Sigmoid colon (tissue), 6 donors: ENCODE measurements at regions not wholly inside any gene's neighbourhood (a gene's known extent, or its start where the extent isn't known, plus 50 kb on each side); places are given as distances from the start of the nearest gene placed in this dataset.

Experiments used
- DNase-seq: peaks from one replicate; pipeline ENCODE4 v3.0.0-alpha.2; 2019
- H3K27ac ChIP-seq, 4 donors: fragments of 200-600 bp; sonication (generic); one replicate each; pipeline ENCODE4 v1.5.1; 2016 to 2019; ENCODE audit warnings: mild to moderate bottlenecking in 1 of 4
- H3K27me3 ChIP-seq, 3 donors: fragments of 200-600 bp; sonication (generic); one replicate each; pipeline ENCODE4 v1.5.1; 2019; ENCODE audit warnings: mild to moderate bottlenecking in 1 of 3
- H3K36me3 ChIP-seq, 4 donors: fragments of 200-600 bp; sonication (generic); one replicate each; pipeline ENCODE4 v1.5.1; 2016 to 2019
- H3K4me1 ChIP-seq, 4 donors: fragments of 200-600 bp; sonication (generic); one replicate each; pipeline ENCODE4 v1.5.1; 2017 to 2019
- H3K4me3 ChIP-seq, 4 donors: fragments of 200-600 bp; sonication (generic); one replicate each; pipeline ENCODE4 v1.5.1; 2017 to 2019; ENCODE audit warnings: mild to moderate bottlenecking in 2 of 4, moderate library complexity in 1 of 4
- H3K9me3 ChIP-seq, 4 donors: fragments of 200-600 bp in 3 of 4; sonication (generic) in 3 of 4; one replicate each; pipeline versions ENCODE4 v1.5.1 to v1.6.1; 2013 to 2019
- EP300 ChIP-seq, 4 donors: sonication (generic); formaldehyde crosslinking; IDR thresholded peaks; one replicate each; pipeline ENCODE4 v1.6.1; 2017; ENCODE audit warnings: antibody characterized with exemption in 4 of 4
- POLR2A ChIP-seq, 2 donors: fragments of 450-650 bp; IDR thresholded peaks; one replicate each; pipeline ENCODE4 v1.6.1; 2016; ENCODE audit warnings: antibody characterized with exemption in 2 of 2, mild to moderate bottlenecking in 2 of 2, moderate library complexity in 2 of 2
- POLR2AphosphoS5 ChIP-seq, 4 donors: sonication (generic); formaldehyde crosslinking; IDR thresholded peaks; one replicate each; pipeline ENCODE4 v1.6.1; 2017; ENCODE audit warnings: antibody characterized with exemption in 4 of 4
- WGBS, 2 donors: extraction: QIAGEN DNeasy Blood & Tissue Kit; methylation state at CpG; one replicate each; pipeline ENCODE4 v1.1.7; 2013; 5-methylcytosine and 5-hydroxymethylcytosine counted together
- intact Hi-C: fragments of 100-400 bp; cut with DNase I; formaldehyde crosslinking; loops from one replicate; pipeline ENCODE4 v1.15.1; 2023
- TF ChIP-seq, protein P1 (sequence below), 4 experiments: fragments of 450-650 bp in 3 of 4; fragments of 200-600 bp in 1 of 4; IDR thresholded peaks; one replicate each; pipeline ENCODE4 v1.5.1; 2016 to 2019; ENCODE audit warnings: antibody characterized with exemption in 4 of 4, mild to moderate bottlenecking in 3 of 4, moderate library complexity in 2 of 4
- donor health status: healthy with polysubstance abuse.
- donor health status: healthy.

DNA sequence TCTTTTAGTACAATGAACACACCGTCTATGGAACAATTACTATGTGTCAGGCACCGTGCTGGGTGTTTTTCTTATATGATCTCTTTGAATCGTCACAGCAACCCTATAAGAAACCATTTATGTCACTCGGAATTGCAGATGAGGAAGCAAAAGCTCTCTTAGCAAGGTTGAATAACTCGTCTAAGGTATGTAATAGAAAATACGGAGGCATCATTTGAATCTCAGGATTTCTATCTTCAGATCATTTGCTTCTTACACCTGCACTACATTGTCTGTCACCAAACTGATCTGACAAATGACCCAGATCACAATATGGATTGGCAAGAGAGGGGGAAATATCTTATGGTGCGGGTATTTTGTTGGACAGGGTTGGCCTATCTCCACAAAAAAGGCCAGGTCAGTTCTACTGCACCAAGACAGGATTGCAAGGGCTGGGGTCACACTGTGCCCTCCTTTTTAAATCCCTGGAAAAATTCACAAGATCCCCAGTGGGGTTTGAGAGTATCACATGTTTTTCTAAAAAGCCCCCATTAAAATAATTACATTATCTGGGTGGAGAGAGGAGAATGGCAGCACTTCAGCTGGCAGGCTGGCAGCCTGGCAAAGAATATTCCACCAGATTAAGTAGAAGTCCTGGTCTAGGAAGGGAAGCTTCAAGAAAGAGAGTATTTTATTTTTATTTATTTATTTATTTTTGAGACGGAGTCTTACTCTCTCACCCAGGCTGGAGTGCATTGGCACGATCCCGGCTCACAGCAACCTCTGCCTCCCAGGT lies 110.7 kb upstream of the CLMP start:
- intact Hi-C loops = loop anchor here (10.0 kb wide), 1 partner anchor 269 kb away; no protein-coding TSS in a partner anchor
- 91 to 92% methylated on average over 10 of the region's 10 CpGs for WGBS, 2 donors
- H3K4me3 ChIP-seq = no peak overlapping the region
- no peaks in the 10 kb centered on the region for H3K9me3 ChIP-seq
- TF ChIP-seq POLR2AphosphoS5 (IDR thresholded peaks at IDR 0.05) (no peak), EP300 (IDR thresholded peaks at IDR 0.05) (no peak)
- TF ChIP-seq, protein P1, sequence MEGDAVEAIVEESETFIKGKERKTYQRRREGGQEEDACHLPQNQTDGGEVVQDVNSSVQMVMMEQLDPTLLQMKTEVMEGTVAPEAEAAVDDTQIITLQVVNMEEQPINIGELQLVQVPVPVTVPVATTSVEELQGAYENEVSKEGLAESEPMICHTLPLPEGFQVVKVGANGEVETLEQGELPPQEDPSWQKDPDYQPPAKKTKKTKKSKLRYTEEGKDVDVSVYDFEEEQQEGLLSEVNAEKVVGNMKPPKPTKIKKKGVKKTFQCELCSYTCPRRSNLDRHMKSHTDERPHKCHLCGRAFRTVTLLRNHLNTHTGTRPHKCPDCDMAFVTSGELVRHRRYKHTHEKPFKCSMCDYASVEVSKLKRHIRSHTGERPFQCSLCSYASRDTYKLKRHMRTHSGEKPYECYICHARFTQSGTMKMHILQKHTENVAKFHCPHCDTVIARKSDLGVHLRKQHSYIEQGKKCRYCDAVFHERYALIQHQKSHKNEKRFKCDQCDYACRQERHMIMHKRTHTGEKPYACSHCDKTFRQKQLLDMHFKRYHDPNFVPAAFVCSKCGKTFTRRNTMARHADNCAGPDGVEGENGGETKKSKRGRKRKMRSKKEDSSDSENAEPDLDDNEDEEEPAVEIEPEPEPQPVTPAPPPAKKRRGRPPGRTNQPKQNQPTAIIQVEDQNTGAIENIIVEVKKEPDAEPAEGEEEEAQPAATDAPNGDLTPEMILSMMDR (IDR thresholded peaks at IDR 0.05) = no peak
- H3K36me3 ChIP-seq = no peaks in the 10 kb centered on the region
- no peaks in the 10 kb centered on the region for H3K27me3 ChIP-seq
- DNase-seq = no peak
- no peak overlapping the region for H3K27ac ChIP-seq
- H3K4me1 ChIP-seq = peaks cover 0 to 25% (median 13%) of the 10 kb centered on the region in 4 donors

DNA sequence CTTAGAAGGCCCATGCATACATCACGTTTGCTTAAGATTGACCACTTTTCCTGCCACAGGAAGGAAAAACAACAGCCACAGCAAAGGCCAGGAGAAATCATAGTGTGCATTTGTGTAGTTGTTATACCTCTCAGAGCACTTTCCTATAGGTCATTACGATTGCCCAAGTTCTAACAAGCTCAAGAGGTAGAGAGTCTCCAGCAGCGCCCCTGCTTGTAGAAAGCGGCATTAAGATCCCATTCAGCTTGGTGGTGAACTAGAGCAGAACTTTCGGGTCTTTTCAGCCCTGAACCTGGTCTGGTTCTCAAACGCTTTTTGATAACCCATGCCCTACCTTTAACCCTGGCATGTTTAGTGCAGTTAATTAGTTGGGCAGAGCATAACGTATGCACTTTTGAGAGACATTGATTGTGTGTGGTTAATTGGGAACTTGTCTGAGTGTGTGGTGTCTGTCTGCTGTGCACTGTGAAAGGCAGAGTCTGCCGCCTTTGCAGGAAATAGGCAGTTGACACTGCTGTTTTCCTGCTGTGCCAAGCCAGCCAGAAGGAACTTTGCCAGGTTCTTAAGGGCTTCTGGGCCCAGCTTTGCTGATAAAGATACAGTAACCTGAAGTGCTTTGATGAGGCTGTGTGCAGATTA lies 109.9 kb upstream of the CLMP start:
- peaks cover 0 to 25% (median 13%) of the 10 kb centered on the region in 4 donors for H3K4me1 ChIP-seq
- H3K9me3 ChIP-seq = no peaks in the 10 kb centered on the region
- no peaks in the 10 kb centered on the region for H3K36me3 ChIP-seq
- DNase-seq = no peak
- no peak overlapping the region for H3K27ac ChIP-seq
- no peak overlapping the region for H3K4me3 ChIP-seq
- WGBS, 2 donors = 62 to 71% methylated on average over 8 of the region's 8 CpGs
- intact Hi-C loops = loop anchor here (10.0 kb wide), 1 partner anchor 270 kb away; no protein-coding TSS in a partner anchor
- H3K27me3 ChIP-seq = peaks cover 0 to under 1% (median 0%) of the 10 kb centered on the region in 3 donors
- TF ChIP-seq, protein P1 (IDR thresholded peaks at IDR 0.05) = no peak
- no peak for TF ChIP-seq POLR2A (IDR thresholded peaks at IDR 0.05)
- TF ChIP-seq POLR2AphosphoS5 (IDR thresholded peaks at IDR 0.05) = no peak
- no peak for TF ChIP-seq EP300 (IDR thresholded peaks at IDR 0.05)

- no peak overlapping the region for H3K4me3 ChIP-seq
- no peaks in the 10 kb centered on the region for H3K36me3 ChIP-seq
- 76 to 82% methylated on average over 6 of the region's 6 CpGs for WGBS, 2 donors
- TF ChIP-seq, protein P1 (IDR thresholded peaks at IDR 0.05) = no peak
- no peak for TF ChIP-seq EP300 (IDR thresholded peaks at IDR 0.05)
- no peak for TF ChIP-seq POLR2A (IDR thresholded peaks at IDR 0.05)
- no peak for TF ChIP-seq POLR2AphosphoS5 (IDR thresholded peaks at IDR 0.05)
- H3K9me3 ChIP-seq = no peaks in the 10 kb centered on the region
- peaks cover 0 to 11% (median 0%) of the 10 kb centered on the region in 3 donors for H3K27me3 ChIP-seq
- intact Hi-C loops = loop anchor here (10.0 kb wide), 1 partner anchor 271 kb away; no protein-coding TSS in a partner anchor
- no peak for DNase-seq
- H3K27ac ChIP-seq = no peak overlapping the region
- H3K4me1 ChIP-seq = peaks cover 0 to 25% (median 13%) of the 10 kb centered on the region in 4 donors
Observed at GRCh38 chr11:123303924-123304323, 108.9 kb upstream of the CLMP start.

DNA sequence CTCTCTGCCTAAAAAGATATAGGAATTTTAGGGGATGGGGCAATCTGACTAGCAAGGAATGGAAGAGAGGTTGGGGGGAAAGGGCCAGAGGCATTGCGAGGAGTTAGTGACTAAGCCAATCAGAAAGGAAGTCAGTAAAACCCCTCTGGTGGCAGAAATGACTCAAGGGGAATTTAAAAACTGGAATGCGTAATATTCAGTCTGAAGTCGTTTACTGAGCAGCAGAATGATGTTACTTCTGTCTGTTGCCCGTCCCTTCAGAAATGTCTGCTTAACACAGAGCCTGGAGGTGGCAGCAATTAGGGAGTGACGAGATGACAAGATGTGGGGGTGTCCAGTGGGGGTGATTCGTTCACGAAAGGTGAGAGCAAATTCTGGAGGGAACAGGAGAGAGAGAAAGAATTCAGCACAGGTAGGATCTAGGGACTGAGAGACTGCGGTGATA lies 107.7 kb upstream of the CLMP start:
- 57 to 64% methylated on average over 8 of the region's 8 CpGs for WGBS, 2 donors

More for the DNA sequence above, 107.7 kb upstream of the CLMP start:
- peaks cover 0 to 20% (median 0%) of the 10 kb centered on the region in 3 donors for H3K27me3 ChIP-seq
- intact Hi-C loops = loop anchor here (10.0 kb wide), 1 partner anchor 272 kb away; no protein-coding TSS in a partner anchor
- H3K27ac ChIP-seq = no peak overlapping the region
- H3K4me3 ChIP-seq = no peak overlapping the region
- H3K9me3 ChIP-seq = no peaks in the 10 kb centered on the region
- peaks cover 0 to 16% (median 13%) of the 10 kb centered on the region in 4 donors for H3K4me1 ChIP-seq
- H3K36me3 ChIP-seq = no peaks in the 10 kb centered on the region
- TF ChIP-seq, protein P1 (IDR thresholded peaks at IDR 0.05) = no peak
- no peak for TF ChIP-seq EP300 (IDR thresholded peaks at IDR 0.05)
- TF ChIP-seq POLR2A (IDR thresholded peaks at IDR 0.05) = no peak
- TF ChIP-seq POLR2AphosphoS5 (IDR thresholded peaks at IDR 0.05) = no peak
- DNase-seq = no peak
